Endothelial cell of hepatic sinusoid (primary cell): ENCODE measurements at regions not wholly inside any gene's neighbourhood (a gene's known extent, or its start where the extent isn't known, plus 50 kb on each side); places are given as distances from the start of the nearest gene placed in this dataset.
"Not testable (repeated sequence)": the region's sequence is repeated elsewhere in the genome, so short reads cannot be mapped to it uniquely, and the experiment has no call there.

Source experiments
- in situ Hi-C: cut with HindIII; loops from 2 replicates; pipeline ENCODE4 v1.10.0; 2017; ENCODE audit warnings: low sequenced_read_pairs

DNA sequence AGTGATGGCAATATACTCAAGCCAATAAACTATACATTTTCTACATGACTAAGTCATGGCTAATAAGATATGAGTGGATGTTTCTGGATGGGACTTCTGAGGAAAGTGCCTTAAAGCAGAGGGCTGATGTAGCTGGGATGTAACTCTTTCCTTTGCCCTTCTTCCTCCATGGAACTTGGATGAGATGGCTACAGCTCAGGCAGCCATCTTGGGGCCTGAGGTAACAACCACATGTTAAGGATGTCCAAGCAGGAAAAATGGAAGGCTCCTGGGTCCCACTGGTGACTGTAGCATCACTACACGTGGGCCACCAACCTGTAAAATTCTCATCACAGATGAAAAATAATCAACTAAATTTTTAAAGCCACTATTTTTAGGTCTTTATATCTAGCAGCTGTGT is 54.4 kb upstream of the GRIP1 start:
- in situ Hi-C loops = no loop called here

GRCh38 chr12:66733839-66734238 is 55.0 kb upstream of the GRIP1 start:
- in situ Hi-C loops = no loop called here

DNA sequence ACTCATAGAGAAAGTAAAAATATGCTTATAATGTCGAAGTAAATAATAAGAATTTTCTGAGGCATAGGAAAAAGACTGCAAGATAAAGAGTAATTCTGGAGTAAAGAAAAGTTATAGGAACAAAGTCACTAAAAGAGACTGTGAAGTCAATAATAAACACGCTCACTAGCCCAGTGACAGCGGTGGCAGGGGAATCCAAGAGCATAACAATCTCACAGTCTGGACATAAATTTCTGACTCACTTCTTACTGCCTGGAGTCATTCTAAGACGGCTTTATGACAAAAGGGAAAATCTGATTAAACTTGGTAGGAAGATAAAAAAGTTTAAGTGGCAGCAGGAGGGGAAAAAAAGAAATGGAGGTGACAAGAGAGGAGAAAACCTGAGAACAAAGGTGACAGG is 56.4 kb upstream of the GRIP1 start:
- in situ Hi-C loops = no loop called here

- in situ Hi-C loops = no loop called here
These were observed 58.1 kb upstream of the GRIP1 start for GRCh38 chr12:66736931-66737330.

- in situ Hi-C loops = no loop called here
These were observed 60.4 kb upstream of the GRIP1 start for GRCh38 chr12:66739266-66739665.

DNA sequence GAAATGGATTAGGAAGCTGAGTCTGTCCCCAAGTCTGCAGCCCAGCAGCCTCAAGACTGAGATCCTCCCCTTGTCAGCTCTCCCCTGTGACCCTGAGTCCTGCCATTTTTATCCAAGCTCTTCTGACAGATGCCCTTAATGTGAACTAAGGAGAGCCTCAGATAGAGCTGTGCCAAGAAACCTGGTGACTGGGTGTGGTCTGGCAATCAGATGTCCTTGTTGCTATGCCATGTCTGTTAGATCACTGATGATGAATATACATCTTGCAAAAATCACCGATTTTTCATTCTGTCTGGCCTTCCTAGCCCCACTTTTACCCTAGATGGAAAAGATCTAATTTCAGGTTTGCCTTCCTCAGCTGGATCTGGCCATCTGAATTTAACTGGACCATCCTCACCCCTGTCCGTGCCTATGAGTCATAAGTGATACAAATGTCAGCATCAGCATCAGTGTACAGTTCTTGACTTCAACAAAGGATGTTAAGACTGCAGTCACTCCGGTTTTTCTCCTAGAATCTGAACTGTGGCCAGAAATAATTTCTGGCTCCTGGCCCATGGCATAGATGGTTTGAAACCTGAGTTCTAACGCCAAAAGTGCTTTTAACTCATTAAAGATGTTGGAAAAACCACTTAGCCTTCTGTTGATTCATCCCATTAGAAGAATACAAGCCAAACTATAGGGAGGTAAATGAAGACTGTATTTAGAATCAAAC is 61.2 kb upstream of the GRIP1 start:
- in situ Hi-C loops = no loop called here

GRCh38 chr12:66740732-66741131 is 61.9 kb upstream of the GRIP1 start:
- in situ Hi-C loops = no loop called here

DNA sequence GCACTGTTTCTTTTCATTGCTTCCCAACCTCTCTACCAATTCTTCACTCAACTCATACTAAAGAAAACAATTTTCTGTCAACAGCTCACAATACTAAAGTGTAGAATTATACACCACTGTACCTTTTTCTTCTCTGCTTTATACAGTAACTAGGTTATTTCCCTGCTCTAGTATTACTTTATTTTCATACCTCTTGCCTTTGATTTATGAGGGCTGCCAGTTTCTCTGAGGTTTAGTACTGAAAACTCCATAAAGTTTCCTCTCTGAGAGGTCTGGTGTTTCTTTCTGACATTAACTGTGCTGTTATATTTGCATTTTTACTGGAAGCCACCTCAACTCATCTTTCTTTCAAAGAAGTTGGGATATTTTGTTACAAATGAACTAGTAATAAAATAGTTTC is 63.0 kb upstream of the GRIP1 start:
- in situ Hi-C loops = no loop called here

DNA sequence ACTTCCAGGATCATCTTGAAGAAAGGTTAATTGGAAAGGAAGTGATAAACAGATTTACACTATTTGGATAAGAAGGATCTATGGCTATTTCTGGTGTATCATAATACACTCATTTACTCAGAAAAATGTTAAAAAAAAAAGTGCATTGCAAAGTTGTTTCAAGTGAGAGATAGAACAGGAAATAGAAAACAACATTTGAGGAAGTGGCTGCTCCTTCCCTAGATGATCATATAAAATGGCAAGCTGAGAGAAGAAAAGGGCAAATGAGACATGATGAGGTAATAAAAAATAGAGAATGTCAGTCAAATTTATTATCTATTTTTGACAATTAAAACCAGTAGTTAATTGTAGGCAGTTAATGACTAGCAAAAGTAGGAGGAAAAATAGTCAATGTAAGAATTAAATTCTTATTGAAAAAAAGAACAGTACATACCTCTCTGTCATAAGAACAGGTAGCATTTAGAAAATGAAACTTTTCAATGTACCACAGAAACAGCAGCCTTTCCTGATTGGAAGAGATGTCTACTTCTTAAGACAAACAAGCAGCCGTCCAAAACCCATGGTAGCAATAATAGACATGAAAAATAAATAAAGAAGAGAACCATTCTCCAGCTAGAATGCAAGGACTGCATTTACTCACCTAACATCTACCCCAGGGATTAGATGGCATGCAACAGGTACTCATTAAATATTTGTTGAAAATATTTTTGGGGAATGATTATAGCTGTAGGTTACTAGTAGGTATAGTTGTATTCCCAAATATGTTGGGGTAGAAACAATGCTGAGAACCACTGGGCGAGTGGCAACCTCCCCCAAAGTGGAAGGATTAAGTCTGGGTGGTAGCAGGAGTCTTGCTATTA is 63.9 kb upstream of the GRIP1 start:
- in situ Hi-C loops = no loop called here

- in situ Hi-C loops = no loop called here
These were observed 65.6 kb upstream of the GRIP1 start for GRCh38 chr12:66744461-66744860.

DNA sequence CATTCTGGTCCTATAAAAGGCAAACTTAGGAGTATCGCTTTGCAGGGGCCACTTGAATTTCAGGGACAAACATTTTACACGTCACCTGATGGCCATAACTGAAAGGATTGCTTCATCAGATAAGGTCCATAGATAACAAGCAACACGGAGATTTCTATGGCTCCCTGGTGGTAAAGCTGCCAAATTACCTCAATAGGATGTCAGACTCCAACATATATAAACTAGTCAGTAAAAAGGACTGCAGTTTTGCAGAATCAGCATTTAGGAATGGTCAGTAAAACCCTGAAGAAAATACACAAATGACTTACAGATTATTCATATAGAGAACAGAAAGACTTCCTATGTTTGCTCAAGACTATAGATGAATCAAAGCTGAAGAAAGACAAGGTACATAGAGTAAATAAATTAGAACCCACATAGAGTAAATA is 66.1 kb upstream of the GRIP1 start:
- in situ Hi-C loops = no loop called here

DNA sequence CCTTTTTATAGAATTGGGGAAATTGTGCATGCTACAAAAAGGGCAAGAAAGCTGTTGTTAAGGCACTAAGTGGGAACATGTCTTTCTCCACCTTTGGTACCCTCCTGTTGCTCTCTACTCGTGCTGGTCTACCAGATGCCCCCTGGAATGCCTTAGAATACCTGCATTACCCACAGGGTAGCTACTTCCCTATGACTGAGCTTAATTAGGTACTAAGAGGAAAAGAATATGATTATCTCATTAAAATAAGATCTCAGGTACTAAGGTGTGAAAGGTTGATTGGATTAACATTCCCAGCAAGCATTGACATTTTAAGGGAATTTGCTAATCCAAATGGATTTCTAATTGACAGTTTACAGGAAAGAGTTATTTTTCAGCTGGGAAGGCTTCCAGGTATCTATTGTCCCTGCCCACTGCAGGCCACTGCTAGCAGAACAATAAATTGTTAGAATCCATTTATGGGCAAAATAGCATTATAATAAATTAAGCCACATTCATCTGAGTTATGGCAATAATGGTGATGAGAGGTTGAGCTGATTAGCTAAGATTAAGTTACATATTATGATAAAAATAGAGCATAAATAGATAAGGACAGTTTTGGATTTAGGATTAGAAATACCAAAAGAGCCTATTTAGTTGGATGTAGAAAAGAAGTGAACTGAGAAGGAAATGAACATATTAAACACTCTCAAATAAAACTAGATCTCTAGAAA is 67.8 kb upstream of the GRIP1 start:
- in situ Hi-C loops = no loop called here

- in situ Hi-C loops = no loop called here
These were observed 72.7 kb upstream of the GRIP1 start for GRCh38 chr12:66751432-66752113.

- in situ Hi-C loops = no loop called here
These were observed 74.9 kb upstream of the GRIP1 start for GRCh38 chr12:66753810-66754209.

- in situ Hi-C loops = no loop called here
These were observed 77.0 kb upstream of the GRIP1 start for GRCh38 chr12:66755727-66756395.

DNA sequence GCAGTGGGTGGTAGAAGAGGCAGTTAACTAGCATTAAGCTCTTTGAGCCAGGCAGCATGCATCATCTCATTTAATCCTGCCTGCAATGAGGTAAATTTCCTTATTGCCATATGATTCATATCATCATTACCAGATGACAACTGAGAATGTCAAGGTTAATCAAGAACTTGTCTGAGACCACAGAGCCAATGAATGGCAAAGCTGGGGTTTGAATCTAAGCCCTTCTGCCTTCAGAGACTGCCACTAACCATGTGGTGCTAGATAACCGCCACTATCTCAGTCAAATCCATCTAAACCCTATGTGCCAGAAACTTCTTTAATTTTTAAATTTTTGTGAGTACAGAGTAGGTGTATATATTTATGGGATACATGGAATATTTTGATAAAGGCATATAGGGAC is 77.8 kb upstream of the GRIP1 start:
- in situ Hi-C loops = no loop called here

DNA sequence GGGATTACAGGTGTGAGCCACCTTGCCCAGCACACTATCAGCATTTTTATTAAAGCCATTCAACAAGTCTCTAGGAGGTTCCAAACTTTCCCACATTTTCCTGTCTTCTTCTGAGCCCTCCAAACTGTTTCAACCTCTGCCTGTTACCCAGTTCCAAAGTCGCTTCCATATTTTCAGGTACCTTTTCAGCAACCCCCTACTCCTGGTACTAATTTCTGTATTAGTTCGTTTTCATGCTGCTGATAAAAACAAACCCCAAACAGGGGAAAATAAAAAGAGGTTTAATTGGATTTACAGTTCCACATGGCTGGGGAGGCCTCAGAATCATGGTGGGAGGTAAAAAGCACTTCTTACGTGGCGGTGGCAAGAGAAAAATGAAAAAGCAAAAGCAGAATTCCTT is 81.2 kb upstream of the GRIP1 start:
- in situ Hi-C loops = not testable (repeated sequence)

DNA sequence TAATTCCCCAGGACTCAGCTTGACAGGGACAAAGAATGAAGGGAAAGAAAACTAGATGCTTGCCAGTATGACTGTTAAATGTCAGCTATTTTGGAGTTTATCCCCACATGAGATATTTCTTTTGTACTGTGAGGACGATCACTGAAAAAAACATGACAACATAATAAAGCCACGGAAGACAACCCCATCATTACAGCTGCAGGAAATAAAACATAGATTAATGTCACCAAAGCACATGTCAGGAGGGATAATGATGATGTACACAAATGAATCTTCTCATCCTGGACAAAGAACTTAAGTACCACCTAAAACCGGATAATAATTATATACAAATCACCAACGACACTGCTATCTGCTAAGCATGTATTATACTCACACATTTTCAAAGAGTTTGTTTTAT is 84.6 kb upstream of the GRIP1 start:
- in situ Hi-C loops = no loop called here

GRCh38 chr12:66765204-66765603 is 86.3 kb upstream of the GRIP1 start:
- in situ Hi-C loops = no loop called here

GRCh38 chr12:66767536-66767935 is 88.7 kb upstream of the GRIP1 start:
- in situ Hi-C loops = no loop called here

DNA sequence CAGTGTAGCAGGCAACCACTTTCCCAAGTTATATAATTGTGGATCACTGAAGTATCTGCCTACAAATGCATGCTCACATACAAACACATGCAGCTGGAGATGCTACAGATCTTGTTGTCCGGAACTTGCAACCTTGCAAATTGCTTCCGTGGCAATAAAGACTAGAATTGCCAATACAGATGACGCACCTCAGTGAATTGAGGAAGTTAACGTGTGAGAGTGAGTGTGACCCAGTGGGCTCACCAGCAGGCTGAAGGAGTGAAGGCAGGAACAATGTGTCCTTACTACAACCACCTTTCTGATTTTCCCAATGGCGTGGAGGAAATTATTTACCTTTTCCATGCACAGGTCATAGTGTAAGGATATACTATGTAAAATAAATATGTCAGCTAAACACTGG is 89.4 kb upstream of the GRIP1 start:
- in situ Hi-C loops = no loop called here
